Esophagus squamous epithelium (tissue), 5 donors: ENCODE measurements at regions not wholly inside any gene's neighbourhood (a gene's known extent, or its start where the extent isn't known, plus 50 kb on each side); places are given as distances from the start of the nearest gene placed in this dataset.

ENCODE experiments used
- DNase-seq: peaks from one replicate; lab custom pipeline; 2025; lab: John Stamatoyannopoulos, UW
- H3K27ac ChIP-seq, 4 donors: fragments of 200-600 bp; sonication (generic); one replicate each; pipeline ENCODE4 v1.5.1; 2016 to 2019; ENCODE audit warnings: mild to moderate bottlenecking in 1 of 4
- H3K27me3 ChIP-seq, 4 donors: fragments of 200-600 bp; sonication (generic); 1 replicate in 3 of 4; 2 replicates in 1 of 4; pipeline versions ENCODE4 v1.5.1 to v1.6.0; 2017 to 2021; ENCODE audit warnings: antibody characterized with exemption in 1 of 4
- H3K36me3 ChIP-seq, 3 donors: fragments of 200-600 bp; sonication (generic); one replicate each; pipeline ENCODE4 v1.5.1; 2016 to 2019
- H3K4me1 ChIP-seq, 3 donors: fragments of 200-600 bp; sonication (generic); one replicate each; pipeline ENCODE4 v1.5.1; 2017 to 2019
- H3K4me3 ChIP-seq, 4 donors: fragments of 200-600 bp; sonication (generic); 1 replicate in 3 of 4; 2 replicates in 1 of 4; pipeline ENCODE4 v1.5.1; 2016 to 2019; ENCODE audit warnings: mild to moderate bottlenecking in 2 of 4, moderate library complexity in 1 of 4
- H3K9me3 ChIP-seq, 3 donors: fragments of 200-600 bp; sonication (generic); one replicate each; pipeline ENCODE4 v1.5.1; 2016 to 2019
- CTCF ChIP-seq, 6 experiments: fragments of 450-650 bp in 4 of 6; fragments of 200-600 bp in 2 of 6; sonication (generic) in 2 of 6; IDR thresholded peaks; one replicate each; pipeline ENCODE4 v1.5.1; 2016 to 2019; ENCODE audit warnings: antibody characterized with exemption in 6 of 6, mild to moderate bottlenecking in 4 of 6, moderate library complexity in 4 of 6
- POLR2A ChIP-seq, 4 donors: fragments of 450-650 bp; IDR thresholded peaks; one replicate each; pipeline ENCODE4 v1.6.1; 2017; ENCODE audit warnings: antibody characterized with exemption in 4 of 4, mild to moderate bottlenecking in 4 of 4, moderate library complexity in 3 of 4
- WGBS, 2 donors: methylation state at CpG; one replicate each; pipeline ENCODE4 v1.1.5; 2018; 5-methylcytosine and 5-hydroxymethylcytosine counted together
- intact Hi-C: fragments of 100-400 bp; cut with DNase I; formaldehyde crosslinking; loops from one replicate; pipeline ENCODE4 v1.15.0; 2022
- donor health status: DM: yes; HTN: yes; CAD: no.

DNA sequence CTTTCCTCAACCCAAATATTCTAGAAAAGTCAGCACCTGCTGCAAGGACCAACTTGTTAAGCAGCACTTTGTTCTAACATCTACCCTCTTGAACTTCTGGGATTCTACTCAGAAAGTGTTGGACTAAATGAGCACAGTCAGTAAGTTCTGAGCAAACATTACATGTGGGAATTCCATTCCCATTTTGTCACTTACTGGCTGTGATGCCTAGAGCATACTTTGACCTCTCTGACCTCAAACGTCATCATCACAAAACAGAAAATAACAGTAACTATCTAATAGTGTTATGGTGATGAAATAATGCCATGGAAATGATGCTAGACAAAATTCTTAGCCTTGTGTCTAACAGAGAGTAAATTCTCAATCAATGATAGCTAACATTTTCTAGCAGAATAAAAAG, 829.4 kb downstream of the EPHA7 start:
- Histone ChIP-seq H3K4me1 (no peaks in the 10 kb centered on the region), H3K36me3 (no peaks in the 10 kb centered on the region), H3K27ac (no peak overlapping the region), H3K27me3 (no peaks in the 10 kb centered on the region), H3K9me3 (no peaks in the 10 kb centered on the region), H3K4me3 (no peak overlapping the region)
- intact Hi-C loops: no loop called here
- DNase-seq: no peak
- 19 to 23% methylated on average over 1 of the region's 1 CpG for WGBS, 2 donors
- TF ChIP-seq POLR2A (IDR thresholded peaks at IDR 0.05): no peak
- TF ChIP-seq CTCF (IDR thresholded peaks at IDR 0.05): no peak

DNA sequence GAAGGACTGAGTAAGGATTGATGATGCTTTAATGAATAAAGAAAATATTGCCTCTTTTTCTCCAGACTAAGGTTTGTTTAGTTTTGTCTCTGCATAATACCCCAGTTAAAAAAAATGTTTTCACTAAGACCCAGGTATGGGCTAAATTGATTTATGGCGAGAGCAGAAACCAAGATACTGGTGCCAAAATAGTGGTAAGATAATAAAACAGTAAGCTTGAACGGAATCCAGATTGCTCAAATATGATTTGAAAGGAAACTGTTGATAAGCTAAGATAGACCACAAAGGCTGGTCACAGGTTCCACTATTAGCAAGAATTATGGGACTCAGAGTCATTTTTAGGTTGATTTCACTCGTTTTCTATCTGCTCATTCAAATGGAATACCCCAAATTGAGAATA, 831.2 kb downstream of the EPHA7 start:
- intact Hi-C loops: no loop called here
- no peak overlapping the region for H3K27ac ChIP-seq
- no peaks in the 10 kb centered on the region for H3K27me3 ChIP-seq
- H3K9me3 ChIP-seq: no peaks in the 10 kb centered on the region
- H3K4me3 ChIP-seq: no peak overlapping the region
- H3K4me1 ChIP-seq: no peaks in the 10 kb centered on the region
- TF ChIP-seq POLR2A (IDR thresholded peaks at IDR 0.05) (no peak), CTCF (IDR thresholded peaks at IDR 0.05) (no peak)
- no peak for DNase-seq
- 23 to 24% methylated on average over 3 of the region's 3 CpGs for WGBS, 2 donors
- no peaks in the 10 kb centered on the region for H3K36me3 ChIP-seq

DNA sequence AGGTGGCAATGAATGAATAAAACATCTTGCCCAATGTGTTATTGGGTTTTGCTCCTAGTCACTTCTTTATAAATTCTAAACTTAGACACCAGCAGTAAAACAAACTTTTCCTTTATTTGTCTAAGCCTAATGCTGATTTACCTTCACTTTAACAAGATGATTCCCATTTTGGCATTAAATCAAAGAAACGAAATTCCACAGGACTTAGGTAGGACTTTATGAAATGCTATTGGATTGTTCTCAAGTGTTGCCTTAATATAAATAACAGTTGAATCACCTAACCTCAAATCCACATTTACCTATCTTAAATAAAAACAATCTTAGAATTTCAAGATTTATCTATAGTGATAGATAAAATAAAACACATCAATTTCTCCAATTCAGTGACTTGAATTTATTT, 831.8 kb downstream of the EPHA7 start:
- Histone ChIP-seq H3K27ac (no peak overlapping the region), H3K36me3 (no peaks in the 10 kb centered on the region), H3K4me1 (no peaks in the 10 kb centered on the region), H3K27me3 (no peaks in the 10 kb centered on the region), H3K4me3 (no peak overlapping the region), H3K9me3 (no peaks in the 10 kb centered on the region)
- no peak for DNase-seq
- intact Hi-C loops: no loop called here
- TF ChIP-seq CTCF (IDR thresholded peaks at IDR 0.05) (no peak), POLR2A (IDR thresholded peaks at IDR 0.05) (no peak)
- WGBS, 2 donors: 4 to 27% methylated on average over 1 of the region's 1 CpG

- intact Hi-C loops: no loop called here
- WGBS, 2 donors: 55 to 60% methylated on average over 8 of the region's 8 CpGs
These were observed 833.0 kb downstream of the EPHA7 start for GRCh38 chr6:92586236-92586977.

GRCh38 chr6:92582211-92582610, 837.1 kb downstream of the EPHA7 start:
- no peak for DNase-seq
- intact Hi-C loops: no loop called here
- Histone ChIP-seq H3K4me1 (no peaks in the 10 kb centered on the region), H3K27me3 (no peaks in the 10 kb centered on the region), H3K4me3 (no peak overlapping the region), H3K36me3 (no peaks in the 10 kb centered on the region), H3K9me3 (peaks cover 0 to 6% (median 5%) of the 10 kb centered on the region in 3 donors), H3K27ac (no peak overlapping the region)
- WGBS, 2 donors: 46 to 70% methylated on average over 1 of the region's 1 CpG
- TF ChIP-seq POLR2A (IDR thresholded peaks at IDR 0.05): no peak
- no peak for TF ChIP-seq CTCF (IDR thresholded peaks at IDR 0.05)

More at GRCh38 chr6:92586236-92586977, 833.0 kb downstream of the EPHA7 start:
- no peaks in the 10 kb centered on the region for H3K9me3 ChIP-seq
- no peak for DNase-seq
- H3K27me3 ChIP-seq: no peaks in the 10 kb centered on the region
- H3K4me1 ChIP-seq: no peaks in the 10 kb centered on the region
- TF ChIP-seq CTCF (IDR thresholded peaks at IDR 0.05): no peak
- no peak overlapping the region for H3K27ac ChIP-seq
- no peaks in the 10 kb centered on the region for H3K36me3 ChIP-seq
- no peak overlapping the region for H3K4me3 ChIP-seq
